ENCODE measurements at regions not wholly inside any gene's neighbourhood (a gene's known extent, or its start where the extent isn't known, plus 50 kb on each side); places are given as distances from the start of the nearest gene placed in this dataset.
"Not testable (repeated sequence)": the region's sequence is repeated elsewhere in the genome, so short reads cannot be mapped to it uniquely, and the experiment has no call there.

GRCh38 chr5:57002959-57003485, 51.1 kb upstream of the MIER3 start:
- DNase-seq (ENCODE audit: low spot score) = no peak

GRCh38 chr5:57003566-57003965, 51.6 kb upstream of the MIER3 start:
- DNase-seq (ENCODE audit: low spot score); ATAC-seq: not testable (repeated sequence)

More at GRCh38 chr5:57002959-57003485, 51.1 kb upstream of the MIER3 start:
- no peak for ATAC-seq

- no peak for ATAC-seq
Observed at GRCh38 chr5:57004800-57005199, 52.9 kb upstream of the MIER3 start.

GRCh38 chr5:57007344-57007743, 55.4 kb upstream of the MIER3 start:
- ATAC-seq (no peak), DNase-seq (ENCODE audit: low spot score) (no peak)

More at GRCh38 chr5:57004800-57005199, 52.9 kb upstream of the MIER3 start:
- no peak for DNase-seq (ENCODE audit: low spot score)

GRCh38 chr5:57009811-57010210, 57.9 kb upstream of the MIER3 start:
- ATAC-seq (no peak), DNase-seq (ENCODE audit: low spot score) (no peak)

GRCh38 chr5:57010786-57011185, 58.9 kb upstream of the MIER3 start:
- ATAC-seq (no peak), DNase-seq (ENCODE audit: low spot score) (no peak)

- DNase-seq (ENCODE audit: low spot score) (no peak), ATAC-seq (no peak)
Observed at GRCh38 chr5:57012511-57012910, 60.6 kb upstream of the MIER3 start.

- no peak for ATAC-seq
- no peak for DNase-seq (ENCODE audit: low spot score)
Observed at GRCh38 chr5:57025961-57026360, 74.0 kb upstream of the MIER3 start.

- DNase-seq (ENCODE audit: low spot score) = no peak
Observed at GRCh38 chr5:57028161-57028560, 76.2 kb upstream of the MIER3 start.

GRCh38 chr5:57032151-57032551, 80.2 kb upstream of the MIER3 start:
- DNase-seq (ENCODE audit: low spot score) = no peak
- ATAC-seq = peak; percentile 18

More at GRCh38 chr5:57028161-57028560, 76.2 kb upstream of the MIER3 start:
- ATAC-seq = no peak

GRCh38 chr5:57033103-57033502, 81.2 kb upstream of the MIER3 start:
- peak; percentile 83 for ATAC-seq

GRCh38 chr5:57033503-57033902, 81.6 kb upstream of the MIER3 start:
- DNase-seq (ENCODE audit: low spot score) = no peak
- ATAC-seq = no peak

More at GRCh38 chr5:57033103-57033502, 81.2 kb upstream of the MIER3 start:
- DNase-seq (ENCODE audit: low spot score) = peak; percentile 59

GRCh38 chr5:57034201-57034916, 82.4 kb upstream of the MIER3 start:
- ATAC-seq (no peak), DNase-seq (ENCODE audit: low spot score) (no peak)

- DNase-seq (ENCODE audit: low spot score) (no peak), ATAC-seq (no peak)
Observed at GRCh38 chr5:57035955-57036354, 84.0 kb upstream of the MIER3 start.

GRCh38 chr5:57036761-57037160, 84.8 kb upstream of the MIER3 start:
- DNase-seq (ENCODE audit: low spot score) (no peak), ATAC-seq (no peak)

- DNase-seq (ENCODE audit: low spot score) = no peak
- no peak for ATAC-seq
Observed at GRCh38 chr5:57037355-57037754, 85.4 kb upstream of the MIER3 start.

- no peak for ATAC-seq
- DNase-seq (ENCODE audit: low spot score) = no peak
Observed at GRCh38 chr5:57041570-57041969, 89.6 kb upstream of the MIER3 start.

- DNase-seq (ENCODE audit: low spot score) (no peak), ATAC-seq (no peak)
Observed at GRCh38 chr5:57042524-57042931, 90.6 kb upstream of the MIER3 start.

GRCh38 chr5:57054135-57054534, 102.2 kb upstream of the MIER3 start:
- no peak for ATAC-seq
- no peak for DNase-seq (ENCODE audit: low spot score)

GRCh38 chr5:57054671-57055070, 102.7 kb upstream of the MIER3 start:
- no peak for ATAC-seq
- no peak for DNase-seq (ENCODE audit: low spot score)

GRCh38 chr5:57055731-57056130, 103.8 kb upstream of the MIER3 start:
- DNase-seq (ENCODE audit: low spot score) (no peak), ATAC-seq (no peak)

- DNase-seq (ENCODE audit: low spot score) (no peak), ATAC-seq (peak; percentile 85)
Observed at GRCh38 chr5:57063773-57064172, 110.1 kb upstream of the GPBP1 start.
